ENCODE measurements at regions not wholly inside any gene's neighbourhood (a gene's known extent, or its start where the extent isn't known, plus 50 kb on each side); places are given as distances from the start of the nearest gene placed in this dataset.

DNA sequence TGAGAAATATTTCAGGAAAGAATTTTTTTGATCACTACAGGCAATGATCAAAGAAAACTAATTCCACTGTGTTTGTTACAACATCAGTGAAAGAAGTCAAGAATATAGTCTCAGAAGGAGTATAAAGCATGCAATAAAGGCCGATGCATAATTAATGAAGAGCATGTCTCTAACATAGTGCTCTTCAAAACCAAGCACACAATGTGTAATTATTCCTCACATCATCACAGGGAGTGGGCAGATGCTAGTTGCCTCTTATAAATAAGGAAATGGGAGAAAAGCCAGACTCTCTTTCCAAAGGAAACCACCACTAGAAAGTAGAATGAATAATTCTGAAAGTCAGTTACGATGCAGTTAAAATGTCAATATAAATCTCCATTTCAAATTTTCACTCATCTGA lies 220.1 kb downstream of the TEX36 start:
- no peak for FAIRE-seq
- DNase-seq (ENCODE audit: low spot score in 2 of 2): no peak

DNA sequence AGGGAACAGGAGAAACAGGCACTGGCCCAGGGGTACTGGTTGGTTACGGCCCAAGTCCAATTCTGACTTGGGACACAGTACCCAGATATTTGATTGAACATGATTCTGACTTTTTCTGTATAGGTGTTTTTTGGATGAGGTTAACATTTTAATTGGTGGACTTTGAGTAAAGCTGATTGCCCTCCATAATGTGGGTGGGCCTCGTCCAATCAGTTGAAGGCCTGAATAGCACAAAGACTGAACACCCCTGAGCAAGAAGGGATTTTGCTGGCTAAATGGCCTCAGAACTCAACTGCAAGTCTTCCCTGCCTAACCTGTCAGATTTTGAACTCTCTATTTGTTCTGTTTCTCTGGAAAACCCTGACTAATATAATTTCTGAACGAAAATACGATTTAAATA lies 222.6 kb downstream of the TEX36 start:
- DNase-seq (ENCODE audit: low spot score in 2 of 2) (no peak), FAIRE-seq (no peak)

DNA sequence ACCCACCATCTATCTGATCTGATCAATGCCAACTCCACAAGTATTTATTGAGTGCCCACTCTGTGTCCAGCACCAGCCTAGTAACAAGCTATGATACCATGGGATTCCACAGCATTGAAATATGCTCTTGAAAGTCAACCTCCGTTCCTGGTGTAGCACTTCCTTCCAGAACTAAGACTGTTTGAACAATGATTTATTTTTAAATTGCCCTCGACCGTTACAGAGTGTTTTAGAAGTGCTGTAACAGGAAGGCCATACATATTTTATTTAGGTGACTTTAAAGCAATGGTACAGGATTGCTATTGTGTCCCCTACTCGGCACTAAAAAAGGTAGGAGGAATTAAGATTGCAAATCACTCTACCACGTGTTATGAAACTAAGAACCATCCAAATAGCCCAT lies 225.6 kb downstream of the TEX36 start:
- FAIRE-seq (no peak), DNase-seq (ENCODE audit: low spot score in 2 of 2) (no peak)

DNA sequence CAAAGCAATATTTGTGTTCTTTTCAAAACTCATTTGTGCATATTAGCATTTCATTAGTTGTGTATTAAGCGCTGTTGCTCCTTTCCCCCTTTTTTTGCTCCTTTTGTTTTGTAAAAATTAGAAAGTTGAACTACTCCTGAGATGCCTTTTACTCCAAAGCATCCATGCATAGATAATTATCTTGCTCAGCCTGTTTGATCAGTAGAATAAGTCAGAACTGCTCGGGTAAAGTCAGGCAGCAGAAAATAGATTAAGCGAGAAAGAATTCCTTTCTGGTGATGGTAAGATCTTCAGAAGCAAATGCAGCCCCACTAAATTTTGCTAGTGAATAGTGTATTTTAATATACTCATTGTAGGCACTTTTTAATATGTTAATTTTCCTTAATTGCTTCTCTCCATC lies 227.1 kb downstream of the TEX36 start:
- no peak for FAIRE-seq
- DNase-seq (ENCODE audit: low spot score in 2 of 2): no peak

DNA sequence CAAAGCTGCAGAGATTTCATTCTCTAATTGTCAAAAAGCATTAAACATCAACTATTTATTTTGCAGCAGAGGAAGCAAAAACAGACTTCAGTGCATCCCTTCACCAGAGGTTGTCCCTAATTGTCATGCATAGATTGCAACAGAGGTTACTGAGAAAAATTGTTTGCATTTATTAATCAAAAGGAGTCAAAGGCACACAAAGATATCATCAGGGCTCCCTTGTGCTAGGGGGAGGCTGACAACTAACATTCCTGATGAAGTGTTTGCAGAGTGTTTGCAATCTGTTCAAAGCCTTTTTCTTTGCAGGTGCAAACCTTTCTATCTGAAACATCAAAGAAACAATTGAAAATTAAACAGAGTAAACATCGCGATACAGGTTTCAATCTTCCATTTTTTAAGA lies 227.5 kb downstream of the TEX36 start:
- FAIRE-seq: no peak
- DNase-seq (ENCODE audit: low spot score in 2 of 2): no peak

DNA sequence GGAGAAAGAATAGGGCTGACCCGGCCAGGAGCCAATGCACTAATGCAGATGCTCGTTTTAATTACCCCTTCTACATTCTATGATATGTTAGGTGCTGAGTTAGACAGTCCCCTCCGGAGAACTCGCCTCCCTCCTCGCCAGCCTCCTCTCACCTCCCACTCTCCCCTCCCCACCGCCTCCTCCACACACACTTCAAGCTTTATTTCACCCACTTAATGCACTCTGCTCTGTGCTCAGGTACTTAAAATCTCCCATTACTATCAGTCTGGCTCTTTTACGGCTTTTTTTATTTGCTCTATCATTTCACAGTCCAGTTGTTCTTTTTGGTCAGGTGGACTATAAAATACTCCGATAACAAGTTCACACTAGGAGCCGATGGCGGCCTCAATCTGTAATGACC lies 231.6 kb downstream of the TEX36 start:
- no peak for FAIRE-seq
- DNase-seq (ENCODE audit: low spot score in 2 of 2): no peak

DNA sequence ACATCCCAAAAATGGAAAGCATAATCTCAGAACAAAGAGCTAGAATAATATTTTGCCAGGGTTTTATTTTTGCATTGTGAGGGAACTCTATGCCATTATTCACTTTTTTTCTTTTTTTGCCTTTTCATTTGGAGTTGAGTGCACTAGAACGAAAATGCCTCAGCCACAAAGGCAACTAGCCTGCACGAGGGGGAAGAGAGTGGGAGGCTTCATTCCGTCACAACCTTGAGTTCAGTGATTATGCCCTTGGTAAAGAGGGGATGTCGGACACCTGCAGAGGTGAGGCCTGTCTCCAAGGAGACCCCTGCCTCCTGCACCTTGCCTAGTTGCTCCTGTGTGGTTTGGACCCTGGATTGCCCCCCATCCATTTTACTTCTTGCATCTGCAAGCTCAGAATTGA lies 232.7 kb downstream of the TEX36 start:
- DNase-seq (ENCODE audit: low spot score in 2 of 2) (no peak), FAIRE-seq (no peak)

DNA sequence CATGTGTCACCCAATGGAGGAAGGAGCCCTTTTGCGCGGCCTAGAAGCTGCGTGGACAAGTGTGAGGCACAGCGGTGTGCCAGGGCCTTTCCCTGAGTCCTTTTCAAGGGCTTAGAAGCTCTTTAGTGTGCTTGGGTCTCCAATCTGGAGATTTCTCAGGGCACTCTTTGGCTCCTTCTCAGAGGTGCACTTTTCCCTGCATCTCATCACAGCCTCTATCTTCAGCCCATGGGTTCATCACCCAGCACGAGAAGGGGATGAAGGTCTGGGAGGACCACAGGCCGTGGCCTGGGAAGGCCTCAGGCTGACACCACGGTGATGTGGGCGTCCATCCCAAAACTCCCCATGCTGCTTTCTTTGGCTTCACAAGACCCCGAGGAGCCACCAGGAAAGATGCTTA lies 233.4 kb downstream of the TEX36 start:
- no peak for DNase-seq (ENCODE audit: low spot score in 2 of 2)
- FAIRE-seq: no peak

DNA sequence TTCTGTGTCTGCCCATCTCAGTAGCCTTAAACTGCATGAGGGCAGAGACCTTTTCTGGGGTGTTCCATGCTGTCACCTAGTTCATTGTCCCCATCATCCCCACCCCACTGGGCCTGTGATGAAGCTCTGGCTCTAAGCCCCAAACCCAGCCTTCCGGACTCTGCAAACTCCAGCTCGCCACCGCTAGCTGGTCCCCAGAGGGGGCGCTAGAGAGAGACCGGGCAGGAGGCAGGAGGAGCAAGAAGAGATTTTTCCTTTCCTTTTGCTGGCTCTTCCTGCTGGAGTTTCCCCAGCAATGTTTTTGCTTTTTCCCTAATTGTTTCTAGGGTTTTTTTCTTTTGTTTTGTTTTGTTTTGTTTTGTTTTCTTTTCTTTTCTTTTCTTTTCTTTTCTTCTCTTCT lies 234.4 kb downstream of the TEX36 start:
- FAIRE-seq: no peak
- DNase-seq (ENCODE audit: low spot score in 2 of 2): no peak

DNA sequence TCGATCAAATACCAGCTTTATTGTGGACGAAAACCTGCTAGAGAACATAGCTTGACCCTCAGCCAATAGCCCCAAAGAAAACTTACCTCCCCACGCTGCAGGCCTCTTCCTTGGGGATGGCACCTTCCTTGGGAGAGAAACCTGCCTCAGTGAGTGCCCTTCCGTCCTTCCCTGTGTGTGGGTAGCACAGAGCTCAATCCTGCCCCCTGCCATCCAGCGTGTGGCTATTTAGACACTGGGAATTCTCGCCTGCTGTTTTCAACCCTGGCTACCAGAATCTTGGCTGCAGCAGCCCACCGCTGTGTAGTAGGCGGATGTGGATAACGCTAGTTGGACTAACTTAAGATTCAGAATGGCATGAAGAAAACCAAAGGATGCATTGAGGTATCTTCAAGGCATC lies 238.2 kb downstream of the TEX36 start:
- FAIRE-seq: no peak
- no peak for DNase-seq (ENCODE audit: low spot score in 2 of 2)

DNA sequence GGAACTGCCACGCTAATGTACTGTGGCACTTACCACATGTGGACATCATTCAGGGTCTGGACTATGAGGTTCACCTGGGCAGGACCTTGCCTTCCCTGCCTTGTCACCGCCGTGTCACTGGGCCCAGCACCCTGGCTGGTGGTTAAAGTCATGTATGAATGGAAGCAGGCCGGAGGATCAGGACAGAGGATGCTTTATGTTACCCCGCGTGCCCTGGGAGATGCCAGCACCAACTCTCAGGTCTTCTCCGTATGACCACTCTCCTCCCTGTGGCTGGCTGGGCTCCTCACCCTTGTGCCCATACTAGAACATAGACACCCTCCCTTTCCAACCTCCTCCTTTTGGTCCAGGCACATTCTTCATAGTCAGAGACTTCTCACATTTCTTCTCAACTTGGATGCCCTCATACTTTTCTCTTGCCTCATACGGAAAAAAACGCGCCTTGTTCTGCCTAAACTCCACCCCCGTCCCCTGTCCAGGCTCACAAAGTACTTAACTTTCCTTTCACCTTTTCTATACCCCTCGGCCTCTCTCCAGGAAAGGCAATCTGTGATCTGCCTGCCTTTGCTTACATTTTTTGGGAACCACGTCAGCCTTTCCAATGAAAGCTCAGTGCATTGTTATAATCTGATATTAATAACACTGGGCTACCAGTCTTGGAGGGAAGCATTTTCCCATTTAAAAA lies 240.0 kb downstream of the TEX36 start:
- no peak for FAIRE-seq
- no peak for DNase-seq (ENCODE audit: low spot score in 2 of 2)

DNA sequence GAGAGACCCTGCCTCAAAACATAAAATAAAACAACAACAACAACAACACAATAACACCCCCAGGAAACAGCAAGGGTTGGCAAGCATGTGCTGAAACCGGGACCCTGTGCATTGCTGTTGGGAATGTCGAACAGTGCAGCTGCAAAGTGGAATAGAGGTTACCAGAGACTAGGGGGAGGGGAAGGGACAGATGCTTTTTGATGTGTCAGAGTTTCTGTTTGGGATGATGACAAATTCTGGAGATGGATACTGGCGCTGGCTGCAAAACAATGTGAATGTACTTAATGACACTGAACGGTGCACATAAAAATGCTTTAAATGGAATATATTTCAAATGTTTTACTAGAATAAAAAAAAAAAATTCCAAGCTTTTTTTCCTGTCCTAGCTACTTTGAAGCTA lies 241.8 kb downstream of the TEX36 start:
- DNase-seq (ENCODE audit: low spot score in 2 of 2): no peak
- FAIRE-seq: no peak

DNA sequence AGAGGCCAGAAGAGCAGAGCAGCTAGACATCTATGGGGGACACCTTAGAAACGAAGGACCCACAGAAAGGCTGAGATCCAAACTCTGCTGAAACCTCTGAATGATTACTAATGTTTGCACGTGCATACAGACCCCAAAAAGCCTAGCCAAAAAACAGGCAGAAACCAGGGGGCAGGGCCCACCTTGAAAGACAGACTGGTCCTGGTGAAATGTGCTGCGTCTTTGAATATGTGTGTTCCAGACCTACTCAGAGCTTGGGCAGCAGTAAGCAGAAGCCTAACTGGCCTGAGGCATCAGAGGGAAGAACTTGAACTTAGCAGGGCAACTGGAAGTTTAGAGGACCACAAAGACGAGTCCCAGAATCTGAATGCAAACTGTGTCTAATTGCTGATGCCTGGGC lies 251.8 kb downstream of the TEX36 start:
- no peak for DNase-seq (ENCODE audit: low spot score in 2 of 2)
- FAIRE-seq: no peak

DNA sequence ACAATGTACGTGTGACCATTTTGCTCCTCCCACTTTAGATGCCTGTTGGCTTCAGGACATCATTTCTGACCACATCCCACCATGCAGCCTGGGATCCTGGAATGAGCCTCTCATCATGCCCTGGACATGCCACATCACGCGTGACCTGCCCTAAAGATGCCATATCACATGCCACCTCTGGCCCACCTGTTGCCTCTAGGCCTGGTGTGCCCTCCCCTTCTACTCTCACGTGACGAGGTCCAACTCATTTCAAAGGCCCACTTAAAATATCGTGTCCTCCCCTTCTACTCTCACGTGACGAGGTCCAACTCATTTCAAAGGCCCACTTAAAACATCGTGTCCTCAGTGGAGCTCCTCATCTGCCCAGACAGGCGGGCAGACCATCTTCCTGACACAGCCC lies 254.9 kb downstream of the TEX36 start:
- FAIRE-seq (no peak), DNase-seq (ENCODE audit: low spot score in 2 of 2) (no peak)

DNA sequence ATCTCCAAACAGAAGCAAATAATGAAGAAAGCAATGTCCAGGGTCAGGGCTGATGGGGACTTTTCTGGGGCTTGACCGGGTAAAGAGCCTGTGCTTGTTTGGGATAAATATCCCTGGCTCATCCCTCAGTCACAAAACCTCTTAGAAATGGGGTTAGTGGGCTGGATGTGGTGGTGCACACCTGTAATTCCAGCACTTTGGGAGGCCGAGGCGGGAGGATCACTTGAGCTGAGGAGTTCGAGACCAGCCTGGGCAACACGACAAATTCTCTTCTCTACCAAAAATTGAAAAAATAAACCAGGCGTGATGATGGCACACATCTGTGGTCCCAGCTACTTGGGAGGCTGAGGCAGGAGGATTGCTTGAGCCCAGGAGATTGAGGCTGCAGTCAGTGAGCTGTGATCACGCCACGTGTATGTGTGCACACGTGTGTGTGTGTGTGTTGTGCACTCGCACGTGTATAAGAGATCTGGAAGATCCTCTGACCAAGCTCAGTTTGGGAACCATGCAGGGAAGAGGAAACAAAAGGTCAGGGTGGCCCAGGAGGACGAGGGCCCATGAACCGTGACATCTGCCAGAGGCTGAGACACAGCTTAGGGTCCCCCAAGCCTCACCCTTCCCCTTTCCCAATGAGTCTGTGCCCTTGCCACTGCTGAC lies 258.6 kb downstream of the TEX36 start:
- DNase-seq (ENCODE audit: low spot score in 2 of 2) (no peak), FAIRE-seq (no peak)

DNA sequence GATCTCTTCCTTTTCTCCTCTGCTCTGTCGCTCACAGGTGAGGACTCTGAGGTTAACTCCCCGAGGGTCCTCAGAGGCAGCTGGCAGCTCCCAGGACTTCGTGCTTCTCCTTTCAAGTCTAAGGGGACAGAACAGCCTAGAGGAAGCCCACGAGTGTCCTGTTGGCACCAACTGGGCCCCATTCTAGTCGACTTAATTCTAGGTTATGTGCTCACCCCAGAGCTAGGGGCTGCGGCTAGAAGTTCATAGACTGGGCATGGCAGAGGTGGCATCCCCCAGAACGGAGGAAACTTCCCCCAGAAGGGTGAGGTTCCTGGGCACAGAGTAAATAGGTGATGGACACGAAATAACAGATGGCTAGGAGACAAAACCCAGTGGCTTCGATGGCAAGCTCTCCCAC lies 259.4 kb downstream of the TEX36 start:
- DNase-seq (ENCODE audit: low spot score in 2 of 2) (no peak), FAIRE-seq (no peak)

DNA sequence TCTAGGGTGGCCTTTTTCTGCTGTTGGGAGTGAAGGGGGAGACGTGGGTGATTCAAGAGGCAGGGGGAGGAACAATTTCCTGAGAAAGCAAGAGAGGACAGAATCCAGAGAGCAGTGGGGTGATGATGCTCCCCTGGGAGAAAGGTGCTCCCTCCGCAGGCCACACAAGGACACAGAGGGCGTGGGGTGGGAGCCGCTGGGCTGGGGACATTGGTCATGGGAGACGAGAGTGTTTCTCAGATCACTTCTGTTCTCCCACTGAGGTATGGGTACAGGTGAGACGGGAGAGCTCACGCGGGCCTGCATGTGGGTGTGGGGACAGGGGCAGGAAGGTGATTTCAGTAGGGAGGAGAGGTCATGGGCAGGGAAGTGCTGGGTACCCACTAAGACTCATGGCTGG lies 259.5 kb upstream of the CTBP2 start:
- FAIRE-seq: no peak
- no peak for DNase-seq (ENCODE audit: low spot score in 2 of 2)

DNA sequence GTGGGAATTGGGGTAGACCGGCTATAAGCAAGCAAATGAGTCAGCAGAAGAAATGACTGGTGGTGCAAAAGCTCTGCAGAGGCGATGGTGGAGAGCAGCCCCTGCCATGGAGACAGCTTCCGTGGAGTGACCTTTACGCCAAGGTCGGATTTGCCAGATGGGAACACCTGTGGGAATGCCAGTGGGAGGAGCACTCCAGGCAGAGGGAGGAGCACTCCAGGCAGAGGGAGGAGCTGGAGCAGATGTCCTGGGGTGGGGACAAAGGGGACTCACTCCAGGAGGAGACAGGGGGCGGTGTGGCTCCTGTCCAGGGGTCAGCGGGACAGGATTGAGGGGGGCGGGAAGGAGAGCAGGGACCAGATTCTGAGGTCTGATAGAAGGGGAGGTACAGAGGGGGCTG lies 258.8 kb upstream of the CTBP2 start:
- DNase-seq (ENCODE audit: low spot score in 2 of 2): no peak
- FAIRE-seq: no peak

DNA sequence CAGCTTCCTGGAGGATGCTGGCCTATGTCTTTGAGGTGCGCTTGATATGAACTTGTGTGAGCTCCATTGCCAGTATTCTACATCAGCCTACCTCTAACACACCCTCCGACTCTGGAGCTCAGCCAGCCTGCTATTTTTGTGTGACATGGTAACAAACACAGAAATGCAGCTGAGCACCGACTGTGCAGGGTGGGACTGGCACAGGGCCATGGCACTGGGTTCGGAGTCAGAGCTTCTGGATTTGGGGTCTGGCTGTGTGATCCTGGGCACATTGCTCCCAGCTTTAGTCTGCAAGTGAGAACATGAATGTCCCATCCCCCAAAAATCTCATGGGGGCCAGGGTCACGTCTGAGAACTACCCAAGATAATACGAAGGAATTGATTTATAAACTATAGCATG lies 257.2 kb upstream of the CTBP2 start:
- DNase-seq (ENCODE audit: low spot score in 2 of 2) (no peak), FAIRE-seq (no peak)

DNA sequence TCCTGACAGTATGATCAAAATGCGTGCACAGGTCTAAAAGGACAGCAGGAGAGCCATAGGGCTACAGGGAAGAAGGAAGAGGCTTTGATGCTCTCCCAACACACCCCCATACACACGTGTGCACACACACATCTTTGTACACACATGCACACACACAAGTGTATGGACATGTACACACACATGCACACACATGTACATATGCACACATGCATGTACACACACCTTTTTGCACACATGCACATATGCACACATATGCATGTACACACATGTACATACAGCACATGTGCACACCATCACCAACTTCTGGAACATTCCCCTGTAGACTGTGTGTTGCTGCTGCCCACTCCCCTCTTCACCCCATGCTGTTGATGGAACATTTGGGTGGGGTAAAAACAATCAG lies 255.6 kb upstream of the CTBP2 start:
- no peak for FAIRE-seq
- no peak for DNase-seq (ENCODE audit: low spot score in 2 of 2)

DNA sequence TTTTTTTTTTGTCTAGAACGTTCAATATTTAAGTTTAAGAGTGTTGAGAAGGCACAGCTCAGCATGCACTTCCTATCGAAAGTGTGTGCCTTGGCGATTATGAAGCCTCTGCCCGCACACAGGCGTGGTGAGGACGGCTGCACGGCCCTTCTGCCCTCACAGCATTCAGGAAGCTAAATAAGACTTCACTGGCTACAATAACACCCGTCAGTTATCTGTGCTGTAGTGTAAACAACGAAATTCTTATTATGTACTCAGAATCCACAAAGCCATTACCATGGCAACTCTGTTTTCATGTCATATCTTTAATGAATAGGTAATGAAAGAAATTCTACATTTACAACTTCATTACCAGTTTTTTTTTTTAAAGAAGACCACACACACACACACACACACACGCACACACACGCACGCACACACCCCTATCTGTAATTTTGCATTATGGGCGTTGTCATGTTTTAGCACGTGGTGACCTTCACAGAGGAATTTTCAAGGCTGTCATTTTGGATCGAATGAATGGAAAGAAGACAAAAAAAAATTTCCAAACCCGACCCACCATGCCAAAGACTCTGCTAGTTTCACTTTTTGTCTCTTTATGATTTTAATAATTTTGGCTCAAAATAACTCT lies 254.8 kb upstream of the CTBP2 start:
- DNase-seq (ENCODE audit: low spot score in 2 of 2) (no peak), FAIRE-seq (no peak)

DNA sequence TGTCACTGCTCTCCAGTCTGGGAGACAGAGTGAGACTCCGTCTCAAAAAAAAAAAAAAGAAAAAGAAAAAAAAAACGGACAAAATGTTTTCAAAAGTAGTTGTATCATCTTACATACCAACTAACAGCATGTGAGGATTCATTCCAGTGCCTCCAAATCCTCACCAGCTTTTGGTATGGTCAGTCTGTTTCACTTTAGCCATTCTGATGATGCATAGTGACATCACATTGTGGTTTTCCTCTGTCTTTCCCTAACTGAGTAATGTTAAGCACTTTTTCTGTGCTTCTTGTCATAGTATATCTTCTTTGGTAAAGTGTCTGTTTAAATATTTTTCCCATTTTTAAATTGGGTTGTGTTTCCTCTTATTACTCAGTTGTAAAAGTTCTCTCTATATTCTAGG lies 251.4 kb upstream of the CTBP2 start:
- no peak for FAIRE-seq
- DNase-seq (ENCODE audit: low spot score in 2 of 2): no peak

Measured in frontal cortex (tissue), 3 donors.